ENCODE measurements at regions not wholly inside any gene's neighbourhood (a gene's known extent, or its start where the extent isn't known, plus 50 kb on each side); places are given as distances from the start of the nearest gene placed in this dataset.

DNA sequence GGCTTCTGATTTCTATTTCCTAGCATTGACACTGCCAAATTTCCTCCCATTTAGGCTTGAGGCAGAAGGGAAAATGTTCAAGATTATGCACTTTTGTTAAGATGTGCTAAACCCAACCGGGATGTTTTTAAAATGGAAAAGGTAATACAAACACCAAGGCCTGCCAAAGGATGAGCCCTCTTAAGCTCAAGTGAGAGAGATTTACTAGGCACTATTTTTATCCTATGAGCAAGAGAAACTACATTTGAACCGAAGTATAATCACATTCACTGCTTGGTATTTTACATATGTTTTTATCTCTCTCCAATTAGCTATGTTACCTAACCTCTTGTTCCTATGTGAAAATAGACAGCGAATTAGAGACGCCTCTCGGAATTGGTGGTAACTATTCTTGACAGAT, 295.8 kb downstream of the GABRB3 start:
- no peak overlapping the region for H3K27ac ChIP-seq
- no peaks in the 10 kb centered on the region for H3K36me3 ChIP-seq (replicated peaks in 1 of 2; ENCODE audit: insufficient read depth in 1 of 2, low read depth in 2 of 2)
- 66 to 84% methylated on average over 5 of the region's 5 CpGs for WGBS, 2 donors
- DNase-seq (no peak), ATAC-seq (no peak)
- H3K4me1 ChIP-seq: peaks cover under 1% of the 10 kb centered on the region
- H3K9me3 ChIP-seq: no peaks in the 10 kb centered on the region
- intact Hi-C loops (cut with DNase I): no loop called here
- H3K27me3 ChIP-seq: no peaks in the 10 kb centered on the region
- H3K4me3 ChIP-seq: no peak overlapping the region
- TF ChIP-seq, protein P1, sequence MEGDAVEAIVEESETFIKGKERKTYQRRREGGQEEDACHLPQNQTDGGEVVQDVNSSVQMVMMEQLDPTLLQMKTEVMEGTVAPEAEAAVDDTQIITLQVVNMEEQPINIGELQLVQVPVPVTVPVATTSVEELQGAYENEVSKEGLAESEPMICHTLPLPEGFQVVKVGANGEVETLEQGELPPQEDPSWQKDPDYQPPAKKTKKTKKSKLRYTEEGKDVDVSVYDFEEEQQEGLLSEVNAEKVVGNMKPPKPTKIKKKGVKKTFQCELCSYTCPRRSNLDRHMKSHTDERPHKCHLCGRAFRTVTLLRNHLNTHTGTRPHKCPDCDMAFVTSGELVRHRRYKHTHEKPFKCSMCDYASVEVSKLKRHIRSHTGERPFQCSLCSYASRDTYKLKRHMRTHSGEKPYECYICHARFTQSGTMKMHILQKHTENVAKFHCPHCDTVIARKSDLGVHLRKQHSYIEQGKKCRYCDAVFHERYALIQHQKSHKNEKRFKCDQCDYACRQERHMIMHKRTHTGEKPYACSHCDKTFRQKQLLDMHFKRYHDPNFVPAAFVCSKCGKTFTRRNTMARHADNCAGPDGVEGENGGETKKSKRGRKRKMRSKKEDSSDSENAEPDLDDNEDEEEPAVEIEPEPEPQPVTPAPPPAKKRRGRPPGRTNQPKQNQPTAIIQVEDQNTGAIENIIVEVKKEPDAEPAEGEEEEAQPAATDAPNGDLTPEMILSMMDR (IDR thresholded peaks at IDR 0.05): no peak
- no peak for TF ChIP-seq POLR2A (IDR thresholded peaks at IDR 0.05)

DNA sequence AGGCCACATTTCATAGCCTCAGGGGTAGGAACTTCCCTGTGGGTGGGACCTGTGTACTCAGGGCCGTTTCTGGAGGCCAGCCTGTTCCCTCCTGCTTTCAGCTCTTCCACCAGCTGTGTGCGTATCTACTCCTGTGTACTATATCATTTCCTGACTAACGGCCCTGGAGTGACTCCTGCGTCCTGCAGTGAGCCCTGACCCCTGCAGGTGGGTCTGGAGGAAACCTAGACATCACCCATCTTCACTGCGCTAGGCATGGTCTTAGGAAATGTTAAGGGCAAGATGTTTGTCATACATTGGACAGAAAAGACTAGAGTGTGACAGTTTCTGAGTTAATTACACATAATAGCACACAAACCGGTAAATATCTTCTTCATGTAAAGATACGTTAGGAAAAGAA, 297.3 kb downstream of the GABRB3 start:
- H3K36me3 ChIP-seq (replicated peaks in 1 of 2; ENCODE audit: insufficient read depth in 1 of 2, low read depth in 2 of 2): no peaks in the 10 kb centered on the region
- no peaks in the 10 kb centered on the region for H3K9me3 ChIP-seq
- ATAC-seq (no peak), DNase-seq (no peak)
- WGBS, 2 donors: 60 to 68% methylated on average over 6 to 7 of the region's 7 CpGs
- H3K27me3 ChIP-seq: no peaks in the 10 kb centered on the region
- peaks cover 7% of the 10 kb centered on the region for H3K4me1 ChIP-seq
- TF ChIP-seq, protein P1 (IDR thresholded peaks at IDR 0.05): no peak
- TF ChIP-seq POLR2A (IDR thresholded peaks at IDR 0.05): no peak
- H3K27ac ChIP-seq: no peak overlapping the region
- intact Hi-C loops (cut with DNase I): no loop called here
- no peak overlapping the region for H3K4me3 ChIP-seq

DNA sequence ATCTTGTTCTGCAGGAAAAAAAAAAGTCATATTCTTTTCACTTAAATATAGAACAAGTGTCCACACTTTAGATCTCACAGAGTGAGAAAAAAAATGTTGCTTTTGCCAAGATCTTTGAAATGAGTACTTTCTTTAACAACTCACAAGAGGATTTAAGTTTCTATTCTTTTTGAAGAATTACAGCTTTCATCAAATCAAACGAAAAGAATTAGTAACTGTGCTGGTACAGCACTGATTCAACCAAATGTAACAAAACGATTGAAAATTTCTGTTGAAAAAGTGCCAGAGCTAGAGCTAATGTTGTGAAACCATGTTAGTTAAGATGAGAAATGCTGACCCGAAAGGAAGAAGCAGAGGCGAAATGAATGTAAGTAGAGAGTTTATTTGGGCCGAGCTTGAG, 300.2 kb downstream of the GABRB3 start:
- WGBS, 2 donors: 55 to 66% methylated on average over 5 of the region's 5 CpGs
- H3K4me1 ChIP-seq: peaks cover 7% of the 10 kb centered on the region
- DNase-seq (no peak), ATAC-seq (no peak)
- intact Hi-C loops (cut with DNase I): no loop called here
- H3K4me3 ChIP-seq: no peak overlapping the region
- no peaks in the 10 kb centered on the region for H3K9me3 ChIP-seq
- no peaks in the 10 kb centered on the region for H3K36me3 ChIP-seq (replicated peaks in 1 of 2; ENCODE audit: insufficient read depth in 1 of 2, low read depth in 2 of 2)
- no peak for TF ChIP-seq POLR2A (IDR thresholded peaks at IDR 0.05)
- TF ChIP-seq, protein P1 (IDR thresholded peaks at IDR 0.05): no peak
- H3K27me3 ChIP-seq: no peaks in the 10 kb centered on the region
- no peak overlapping the region for H3K27ac ChIP-seq

DNA sequence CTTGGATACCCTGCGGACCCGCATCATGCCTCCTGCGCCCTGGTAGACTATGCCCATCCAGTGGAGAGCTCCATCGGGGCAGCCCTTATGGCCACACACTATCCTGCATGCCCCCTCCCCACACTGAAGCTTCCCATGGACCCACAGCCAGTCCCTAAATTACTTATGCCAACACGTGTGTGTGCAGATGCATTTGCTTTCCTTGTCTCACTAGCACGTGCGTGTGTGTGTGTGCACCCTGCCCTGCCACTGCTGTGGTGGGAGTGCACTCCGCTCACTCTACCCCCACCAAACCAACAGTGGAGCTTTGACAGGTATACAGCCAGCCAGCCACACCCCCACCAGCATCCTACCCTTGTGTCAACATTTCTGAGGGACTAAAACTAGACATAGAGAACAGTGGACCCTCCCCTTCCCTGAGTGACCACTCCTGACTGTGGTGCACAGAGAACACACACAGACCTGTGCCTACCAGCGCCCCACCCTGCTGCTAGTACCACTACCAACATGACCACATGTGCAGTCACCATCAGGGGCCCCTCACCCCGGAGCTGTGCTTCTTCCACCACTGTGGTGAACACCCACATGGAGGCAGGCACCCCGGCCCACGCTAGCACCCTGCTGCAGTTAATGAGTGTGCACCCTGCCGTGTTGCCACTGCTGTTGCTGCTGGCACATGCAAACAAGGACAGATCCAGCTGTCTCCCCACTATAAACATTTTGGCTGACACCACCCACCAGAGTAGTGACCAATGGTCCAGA, 310.8 kb downstream of the GABRB3 start:
- TF ChIP-seq, protein P1 (IDR thresholded peaks at IDR 0.05): no peak
- TF ChIP-seq POLR2A (IDR thresholded peaks at IDR 0.05): no peak
- no peaks in the 10 kb centered on the region for H3K4me1 ChIP-seq
- peaks cover 0 to 13% (median 0%) of the 10 kb centered on the region in 3 donors for H3K9me3 ChIP-seq
- H3K4me3 ChIP-seq: no peak overlapping the region
- 79 to 87% methylated on average over 10 to 13 of the region's 13 CpGs for WGBS, 2 donors
- intact Hi-C loops (cut with DNase I): no loop called here
- no peaks in the 10 kb centered on the region for H3K27me3 ChIP-seq
- H3K36me3 ChIP-seq (replicated peaks in 1 of 2; ENCODE audit: insufficient read depth in 1 of 2, low read depth in 2 of 2): no peaks in the 10 kb centered on the region
- DNase-seq (no peak), ATAC-seq (no peak)
- H3K27ac ChIP-seq: no peak overlapping the region

DNA sequence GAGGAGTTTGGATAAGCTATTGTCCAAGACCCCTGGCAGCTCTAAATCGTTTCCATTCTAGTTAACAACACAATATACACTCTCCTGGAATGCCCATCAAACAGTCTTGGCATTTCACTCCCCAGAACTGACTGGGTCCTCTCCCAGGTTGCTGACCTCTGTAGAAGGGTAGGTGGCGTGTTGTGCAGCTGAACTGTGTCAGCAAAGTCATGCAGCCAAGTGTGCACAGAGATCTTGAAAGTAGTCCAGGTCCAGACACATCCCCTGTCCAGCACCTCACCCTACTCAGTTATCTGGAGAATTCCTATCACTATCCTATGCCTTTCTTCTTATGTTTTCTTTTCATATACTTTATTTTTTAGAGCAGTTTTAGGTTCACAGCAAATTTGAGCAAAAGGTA, 312.7 kb downstream of the GABRB3 start:
- H3K27ac ChIP-seq: no peak overlapping the region
- H3K4me1 ChIP-seq: no peaks in the 10 kb centered on the region
- H3K4me3 ChIP-seq: no peak overlapping the region
- 43 to 48% methylated on average over 2 of the region's 2 CpGs for WGBS, 2 donors
- DNase-seq (no peak), ATAC-seq (no peak)
- no peaks in the 10 kb centered on the region for H3K36me3 ChIP-seq (replicated peaks in 1 of 2; ENCODE audit: insufficient read depth in 1 of 2, low read depth in 2 of 2)
- TF ChIP-seq POLR2A (IDR thresholded peaks at IDR 0.05): no peak
- TF ChIP-seq, protein P1 (IDR thresholded peaks at IDR 0.05): no peak
- intact Hi-C loops (cut with DNase I): no loop called here
- H3K9me3 ChIP-seq: peaks cover 0 to 13% (median 0%) of the 10 kb centered on the region in 3 donors
- H3K27me3 ChIP-seq: no peaks in the 10 kb centered on the region

Measured in body of pancreas (tissue), 4 donors.